HG03460 (cell line): ENCODE measurements at regions not wholly inside any gene's neighbourhood (a gene's known extent, or its start where the extent isn't known, plus 50 kb on each side); places are given as distances from the start of the nearest gene placed in this dataset.

ENCODE experiments used
- ATAC-seq: cut with Tn5 transposase; IDR thresholded peaks from one replicate; pipeline ENCODE4 v1.9.1; 2021; ENCODE audit not compliant: unreplicated experiment

DNA sequence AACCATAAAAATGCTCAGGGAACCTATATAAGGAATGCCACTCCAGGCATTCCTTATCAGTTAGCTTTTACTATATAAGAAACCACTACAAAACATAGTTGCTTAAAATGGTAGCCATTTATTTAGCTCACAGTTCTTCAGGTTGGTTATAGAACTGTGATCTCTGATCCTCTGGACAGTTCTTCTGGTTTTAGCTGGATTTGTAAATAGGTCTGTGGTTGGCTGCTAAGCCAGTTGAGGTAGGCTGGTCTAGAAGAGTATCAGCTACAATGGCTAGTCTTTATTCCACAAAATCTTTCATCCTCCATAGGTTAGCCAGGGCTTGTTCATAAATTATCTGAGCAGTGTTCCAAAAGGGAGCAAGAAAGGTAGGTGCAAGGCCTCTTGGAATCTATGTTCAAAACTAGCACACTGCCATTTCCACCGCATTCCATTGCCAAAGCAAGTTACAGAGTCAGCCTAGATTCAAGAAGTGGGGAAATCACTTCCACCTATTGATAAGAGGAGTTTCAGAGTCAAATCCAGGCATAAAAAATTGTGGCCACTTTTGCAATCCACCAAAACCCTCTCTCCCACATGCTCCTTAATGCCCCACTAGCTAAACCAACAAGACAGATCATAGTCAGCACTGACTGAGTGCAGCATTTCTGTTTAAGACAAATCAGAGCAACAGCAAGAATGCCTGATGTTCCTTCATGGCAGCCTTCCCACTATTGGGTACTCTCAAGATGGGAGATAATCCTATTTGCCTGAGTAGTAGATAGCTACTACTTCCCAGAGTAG lies 146.4 kb downstream of the IRS1 start:
- ATAC-seq, result no peak

DNA sequence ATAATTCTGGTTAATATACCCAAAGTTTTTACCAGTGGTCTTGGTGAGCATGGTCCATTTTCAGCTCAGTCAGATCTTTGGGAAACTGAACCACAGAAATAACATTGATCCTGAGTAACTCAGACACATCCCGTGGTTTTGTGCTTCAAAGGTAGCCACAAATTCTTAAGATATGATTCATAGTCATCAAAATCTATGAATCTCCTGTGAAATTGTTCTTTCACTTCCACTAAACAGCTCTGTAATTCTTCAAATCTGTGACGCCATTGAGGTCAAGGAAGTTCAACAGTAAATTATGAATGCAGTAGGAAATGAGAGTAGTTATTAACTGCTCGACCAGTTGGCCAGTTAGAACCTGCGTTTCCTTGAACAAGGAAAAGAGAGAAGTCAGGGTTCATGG lies 147.3 kb downstream of the IRS1 start:
- peak; percentile 53 for ATAC-seq

DNA sequence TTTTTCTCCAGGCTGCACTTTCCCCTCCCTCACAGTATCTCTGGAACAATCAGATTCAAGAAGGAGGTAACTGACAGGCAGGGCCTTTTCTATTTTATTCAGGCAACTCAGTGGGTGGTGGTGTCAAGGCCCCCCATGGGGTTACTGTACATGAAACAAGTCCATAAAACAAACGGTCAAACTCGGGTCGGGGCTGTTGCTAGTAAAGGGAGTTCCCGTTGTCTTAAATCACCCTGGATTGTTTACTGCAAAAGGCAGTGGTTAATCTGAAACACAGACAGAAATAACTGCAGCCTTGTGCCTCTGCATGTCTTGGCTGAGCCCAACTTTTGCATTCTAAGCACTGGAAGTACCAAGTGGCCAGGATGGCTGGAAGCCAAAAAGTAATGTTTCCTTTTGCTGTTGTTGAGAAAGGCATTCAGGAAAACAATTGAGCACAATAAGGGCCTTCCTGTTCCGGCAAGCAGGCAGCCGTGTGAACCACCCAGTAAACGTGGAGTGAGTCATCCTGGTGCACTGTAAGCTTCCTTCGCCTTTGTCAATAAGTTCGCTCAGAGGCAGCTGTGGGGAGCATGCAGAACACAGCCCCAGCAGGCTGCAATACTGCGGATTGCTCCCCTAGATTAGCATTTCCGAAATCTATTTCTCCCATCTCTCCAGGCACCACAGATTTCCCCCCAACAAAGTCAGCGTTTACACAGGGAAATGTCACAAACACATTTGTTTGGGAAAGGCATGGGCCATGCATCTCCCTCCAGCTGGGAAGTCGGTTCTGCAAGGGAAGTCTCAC lies 149.6 kb downstream of the IRS1 start:
- peak; percentile 83 for ATAC-seq

DNA sequence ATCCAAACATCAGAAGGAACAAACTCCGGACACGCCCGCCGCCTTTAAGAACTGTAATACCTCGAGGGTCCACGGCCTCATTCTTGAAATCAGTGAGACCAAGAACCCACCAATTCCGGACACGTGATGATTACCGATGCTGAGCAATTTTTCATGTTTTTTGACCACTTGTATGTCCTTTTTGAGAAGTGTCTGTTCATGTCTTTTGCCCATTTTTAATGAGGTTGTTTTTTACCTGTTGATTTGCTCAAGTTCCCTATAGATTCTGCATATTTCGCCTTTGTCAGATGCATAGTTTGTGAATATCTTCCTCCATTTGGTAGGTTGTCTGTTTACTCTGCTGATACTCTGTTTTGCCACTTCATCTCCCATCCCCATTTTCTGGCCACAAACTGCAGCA lies 150.4 kb downstream of the IRS1 start:
- ATAC-seq, result no peak

DNA sequence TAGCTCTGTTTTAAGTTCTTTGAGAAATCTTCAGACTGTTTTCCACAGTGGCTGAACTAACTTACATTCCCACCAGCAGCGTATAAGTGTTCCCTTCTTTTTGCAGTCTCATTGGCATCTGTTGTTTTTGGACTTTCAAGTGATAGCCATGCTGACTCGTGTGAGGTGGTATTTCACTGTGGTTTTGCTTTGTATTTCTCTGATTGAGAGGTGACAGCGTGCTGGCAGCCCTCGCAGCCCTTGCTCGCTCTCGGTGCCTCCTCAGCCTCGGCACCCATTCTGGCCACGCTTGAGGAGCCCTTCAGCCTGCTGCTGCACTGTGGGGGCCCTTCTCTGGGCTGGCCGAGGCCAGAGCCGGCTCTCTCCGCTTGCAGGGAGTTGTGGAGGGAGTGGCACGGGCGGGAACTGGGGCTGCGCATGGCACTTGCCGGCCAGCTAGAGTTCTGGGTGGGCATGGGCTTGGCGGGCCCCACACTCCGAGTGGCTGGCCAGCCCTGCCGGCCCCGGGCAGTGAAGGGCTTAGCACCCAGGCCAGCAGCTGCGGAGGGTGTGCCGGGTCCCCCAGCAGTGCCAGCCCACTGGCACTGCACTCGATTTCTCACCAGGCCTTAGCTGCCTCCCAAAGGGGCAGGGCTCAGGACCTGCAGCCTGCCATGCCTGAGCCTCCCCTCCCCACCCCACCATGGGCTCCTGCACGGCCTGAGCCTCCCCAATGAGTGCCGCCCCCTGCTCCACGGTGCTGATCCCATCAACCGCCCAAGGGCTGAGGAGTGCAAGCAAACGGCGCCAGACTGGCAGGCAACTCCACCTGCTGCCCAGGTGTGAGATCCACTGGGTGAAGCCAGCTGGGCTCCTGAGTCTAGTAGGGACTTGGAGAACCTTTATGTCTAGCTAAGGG lies 151.8 kb downstream of the IRS1 start:
- no peak for ATAC-seq

DNA sequence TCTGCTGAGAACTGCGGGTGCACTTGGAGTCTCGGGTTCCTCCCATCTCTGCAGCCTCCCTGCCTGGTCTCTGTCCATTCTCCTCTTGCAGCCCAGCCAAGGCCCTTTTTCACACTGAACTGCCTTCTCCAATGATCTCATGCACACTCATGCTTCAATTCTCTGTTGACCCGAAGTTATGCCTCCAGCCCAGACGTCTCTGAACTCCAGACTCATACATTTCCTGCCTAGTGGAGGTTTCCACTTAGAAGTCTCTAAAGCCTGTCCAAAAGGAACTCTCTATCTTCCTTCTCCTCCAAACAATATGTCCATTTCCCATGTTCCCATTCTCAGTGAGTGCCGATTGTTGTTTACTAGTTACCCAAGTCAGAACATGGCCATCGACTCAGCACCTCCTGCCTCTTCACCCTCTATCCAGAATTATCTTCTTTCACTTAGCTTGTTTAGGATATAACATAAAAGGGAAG lies 155.2 kb downstream of the IRS1 start:
- no peak for ATAC-seq

DNA sequence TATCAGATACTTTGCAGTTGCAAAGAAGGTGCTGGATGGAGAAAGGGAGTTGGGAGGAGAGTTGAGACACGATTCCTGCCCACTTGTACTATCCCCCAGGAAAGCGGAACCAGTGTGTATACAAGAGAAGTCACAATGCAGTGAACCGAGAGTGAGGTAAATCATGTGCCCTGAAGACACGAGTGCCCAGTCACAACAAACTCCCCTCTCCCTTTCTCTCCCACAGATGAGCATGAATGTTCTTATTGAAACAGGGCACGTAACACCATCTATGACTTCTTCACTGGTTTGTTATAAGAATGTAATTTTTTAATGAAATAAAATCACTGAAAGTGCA lies 155.7 kb downstream of the IRS1 start:
- no peak for ATAC-seq

DNA sequence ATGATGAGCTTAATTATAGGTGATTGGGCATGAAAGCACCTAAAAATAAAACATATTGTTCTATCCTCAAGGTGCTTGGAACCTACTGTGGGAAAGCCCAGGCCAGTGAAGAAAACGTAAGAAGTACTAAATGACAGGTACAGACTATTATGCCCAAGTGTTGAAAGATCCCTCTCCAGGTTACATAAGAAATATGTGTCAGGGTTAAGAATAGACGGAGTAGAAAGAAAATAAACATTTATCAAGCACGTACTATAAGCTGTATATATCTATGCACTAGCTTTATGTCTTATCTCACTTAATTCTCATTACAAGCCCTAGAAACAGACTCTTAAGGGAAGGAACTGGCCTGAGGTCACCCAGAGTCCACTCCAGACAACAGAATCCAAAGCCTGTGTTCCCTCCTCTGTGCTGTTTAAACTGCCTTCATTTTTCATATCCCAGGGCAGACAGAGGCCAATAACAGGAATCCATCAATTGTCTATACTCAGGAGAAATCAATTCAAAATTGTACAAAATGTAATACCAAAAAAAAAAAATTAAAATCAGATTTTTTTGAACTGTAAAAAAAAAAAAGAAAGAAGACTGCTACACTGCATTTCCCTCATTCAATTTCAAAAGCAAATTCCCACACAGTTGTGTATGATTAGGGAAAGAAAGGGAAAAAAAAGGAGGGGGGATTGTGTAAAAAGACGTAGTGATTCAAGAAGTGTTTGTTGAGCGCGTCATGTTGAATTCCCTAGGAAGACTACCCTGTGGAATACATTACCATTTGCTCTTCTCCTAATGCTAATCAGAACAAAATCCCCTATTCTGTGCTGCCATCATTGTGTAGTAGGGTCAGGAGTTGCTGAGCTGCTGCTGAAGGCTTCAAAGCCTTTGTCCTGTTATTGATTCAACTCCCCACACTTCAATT lies 156.3 kb downstream of the IRS1 start:
- no peak for ATAC-seq

DNA sequence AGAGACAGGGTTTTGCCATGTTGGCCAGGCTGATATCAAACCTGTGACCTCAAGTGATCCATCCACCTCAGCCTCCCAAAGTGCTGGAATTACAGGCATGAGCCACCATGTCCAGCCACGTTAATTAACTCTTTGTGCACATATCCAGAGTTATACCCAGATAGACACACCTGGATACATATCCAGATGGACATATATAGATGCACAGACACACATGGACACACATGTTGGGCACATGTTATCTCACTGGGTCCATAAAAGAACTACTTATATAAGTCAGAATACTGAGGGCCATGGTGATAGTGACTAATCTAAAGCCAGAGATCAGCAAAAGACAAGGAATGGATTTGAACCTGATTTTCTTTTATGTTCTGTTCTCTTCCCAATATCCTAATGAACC lies 158.6 kb downstream of the IRS1 start:
- ATAC-seq, result no peak

DNA sequence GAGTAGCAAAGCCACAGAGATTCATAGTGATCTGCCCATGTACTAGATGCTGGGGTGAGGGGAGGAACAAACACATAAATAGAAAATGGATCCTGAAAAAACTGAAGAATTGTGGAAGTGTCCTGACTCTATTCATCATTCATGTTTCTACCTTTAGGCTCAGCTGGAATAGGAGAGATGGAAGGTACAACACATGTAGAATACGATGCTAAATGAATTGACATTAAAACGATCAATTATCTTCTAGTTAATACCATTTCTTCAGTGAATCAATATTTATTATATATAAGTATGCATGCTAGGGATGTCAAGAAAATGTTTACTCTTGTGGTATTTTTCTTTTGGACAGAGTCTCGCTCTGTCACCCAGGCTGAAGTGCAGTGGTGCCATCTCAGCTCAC lies 159.1 kb downstream of the IRS1 start:
- ATAC-seq, result no peak

DNA sequence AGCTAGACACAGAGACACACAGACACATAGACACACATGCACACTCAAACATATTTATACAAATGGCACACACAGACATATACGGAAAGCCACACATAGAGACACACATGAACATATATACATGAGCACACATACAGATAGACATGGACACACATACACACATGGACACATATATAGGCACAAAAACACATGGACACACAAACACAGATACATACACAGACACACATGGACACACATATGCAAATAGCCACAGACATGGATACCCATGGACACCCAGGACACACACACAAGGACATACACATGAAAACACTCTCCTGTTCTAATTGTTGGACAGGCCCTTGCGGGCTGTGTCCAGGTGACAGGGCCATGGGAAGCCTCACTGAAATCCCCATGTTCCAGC lies 160.1 kb downstream of the IRS1 start:
- no peak for ATAC-seq

DNA sequence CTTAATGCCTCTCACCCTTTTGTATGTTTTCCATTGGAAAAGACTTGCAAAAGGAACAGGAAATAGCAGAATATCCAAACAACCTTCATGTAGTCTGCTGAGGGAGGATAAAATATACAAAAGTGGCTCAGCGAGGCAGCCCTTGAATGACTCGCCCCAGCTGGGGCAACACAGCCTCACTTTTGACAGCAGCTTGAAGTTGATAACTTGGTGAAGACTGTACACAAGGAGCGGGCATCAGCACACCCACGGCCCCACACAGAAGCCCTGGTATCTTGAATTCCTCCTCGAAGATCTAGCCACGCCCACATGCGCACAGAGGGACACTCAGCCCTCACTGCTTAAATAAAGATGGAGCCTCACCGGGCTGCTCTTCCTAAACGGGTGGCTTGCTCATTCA lies 161.0 kb downstream of the IRS1 start:
- ATAC-seq, result no peak

DNA sequence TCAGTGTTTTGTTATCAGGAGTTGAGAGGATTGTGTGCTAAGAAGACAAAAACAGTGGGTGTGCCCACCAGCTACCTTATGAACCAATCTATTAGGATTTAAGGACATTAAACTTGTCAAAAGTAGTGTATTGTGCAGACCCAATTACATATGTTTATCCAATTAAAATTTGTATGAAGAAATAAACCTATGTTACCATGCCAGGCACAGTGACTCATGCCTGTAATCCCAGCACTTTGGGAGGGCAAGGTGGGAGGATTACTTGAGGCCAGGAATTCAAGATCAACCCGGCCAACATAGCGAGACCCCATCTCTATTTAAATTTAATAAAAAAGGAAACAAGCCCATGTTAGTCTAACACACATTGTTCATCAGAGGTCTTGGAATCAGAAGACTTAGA lies 162.2 kb downstream of the IRS1 start:
- no peak for ATAC-seq

DNA sequence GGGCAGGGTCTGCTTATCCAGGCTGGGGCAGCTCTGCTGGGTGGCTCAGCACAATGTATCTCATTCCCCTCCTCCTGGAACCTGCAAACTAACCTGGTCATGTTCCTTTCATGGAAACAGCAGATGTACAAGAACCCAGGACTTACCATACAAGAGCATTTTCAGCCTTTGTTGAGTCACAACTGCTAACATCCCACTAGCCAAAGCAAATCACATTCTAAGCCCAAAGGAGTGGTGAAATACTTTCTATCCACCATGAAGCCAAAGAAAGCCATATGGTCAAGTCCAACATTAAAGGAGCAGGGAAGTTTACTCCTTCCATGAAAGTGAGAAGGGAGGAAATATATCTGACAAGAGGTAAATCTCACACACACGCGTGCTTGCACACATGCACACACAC lies 163.0 kb downstream of the IRS1 start:
- no peak for ATAC-seq

DNA sequence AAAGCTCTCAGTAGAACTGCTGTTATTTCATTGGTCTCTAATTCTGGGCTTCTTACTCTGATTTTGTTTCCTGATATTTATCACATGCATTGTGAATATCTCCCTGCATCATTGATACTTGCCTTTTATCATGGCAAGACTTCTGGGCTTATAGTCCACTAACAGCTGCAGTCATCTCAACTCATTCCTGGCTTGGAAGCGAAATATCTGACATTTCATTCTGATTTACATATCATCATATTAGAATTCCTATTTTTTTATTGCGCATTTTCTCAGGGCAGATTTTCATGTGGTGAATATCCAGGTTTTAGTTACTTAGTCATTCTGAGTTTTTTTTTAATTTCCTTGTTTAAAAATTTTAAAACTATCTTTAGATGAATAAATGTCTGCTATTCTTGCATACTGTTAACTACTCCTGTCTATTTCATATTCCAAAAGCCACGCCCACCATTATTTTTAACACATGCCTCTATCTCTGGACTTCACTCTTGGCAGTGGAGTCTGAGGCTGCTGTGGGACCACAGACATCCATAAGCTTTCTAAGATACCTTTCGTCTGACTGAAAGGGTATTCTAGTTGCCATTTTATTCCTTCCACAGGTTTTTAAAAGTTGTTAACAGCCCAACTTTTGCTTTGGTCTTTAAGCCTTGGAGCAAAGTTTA lies 164.5 kb downstream of the IRS1 start:
- no peak for ATAC-seq

DNA sequence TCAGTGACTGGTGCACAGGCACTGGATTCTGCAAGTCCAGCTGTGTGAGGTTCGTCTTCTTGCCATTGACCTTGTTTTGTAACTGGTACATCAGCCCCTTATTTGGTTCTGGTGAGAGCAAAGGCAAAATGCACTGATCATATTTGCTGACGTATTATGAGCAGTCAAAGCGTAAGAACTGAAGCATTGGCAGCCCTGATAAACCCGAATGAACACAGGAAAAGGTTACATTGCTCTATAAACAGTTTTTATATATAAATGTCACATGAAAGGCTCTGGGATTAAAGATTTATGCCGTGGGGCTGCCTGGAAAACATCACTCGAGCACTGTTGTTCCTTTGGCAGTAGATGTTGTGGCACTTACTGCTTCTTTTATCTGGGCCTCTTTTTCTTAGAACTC lies 167.9 kb downstream of the IRS1 start:
- no peak for ATAC-seq

DNA sequence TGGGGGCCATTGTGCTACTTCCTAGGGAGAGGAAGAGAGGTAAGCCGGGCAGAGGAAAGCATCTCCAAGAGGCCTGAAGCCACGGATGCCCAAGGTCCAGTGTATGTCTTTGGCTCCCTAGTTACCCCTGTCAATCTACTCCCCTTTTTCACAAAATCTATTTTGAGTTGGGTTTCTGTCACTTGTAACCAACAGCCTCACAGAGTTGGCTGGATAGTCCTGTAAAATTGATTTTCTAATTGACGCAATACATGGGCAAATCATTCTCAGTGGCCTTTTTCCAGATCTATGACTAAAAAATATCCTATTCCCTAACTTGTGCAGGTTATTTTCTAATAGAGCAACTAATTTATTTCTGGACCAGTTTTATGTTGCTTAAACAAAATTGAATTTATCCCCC lies 168.4 kb downstream of the IRS1 start:
- no peak for ATAC-seq

DNA sequence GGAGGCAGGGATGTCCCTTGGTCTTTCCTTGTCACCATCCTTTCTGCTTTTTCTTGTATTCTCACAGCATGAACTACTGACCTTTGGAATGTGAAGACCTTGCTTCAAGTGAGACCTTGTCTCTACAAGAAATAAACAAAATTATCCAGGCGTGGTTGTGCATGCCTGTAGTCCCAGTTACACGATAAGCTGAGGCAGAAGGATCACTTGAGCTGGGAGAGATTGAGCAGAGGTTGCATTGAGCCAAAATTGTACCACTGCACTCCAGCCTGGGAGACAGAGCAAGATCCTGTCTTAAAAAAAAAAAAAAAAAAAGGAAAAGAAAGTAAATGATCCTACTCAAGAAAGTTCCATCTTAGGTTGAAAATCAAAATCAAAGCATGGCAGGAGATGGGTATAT lies 173.7 kb downstream of the IRS1 start:
- no peak for ATAC-seq

DNA sequence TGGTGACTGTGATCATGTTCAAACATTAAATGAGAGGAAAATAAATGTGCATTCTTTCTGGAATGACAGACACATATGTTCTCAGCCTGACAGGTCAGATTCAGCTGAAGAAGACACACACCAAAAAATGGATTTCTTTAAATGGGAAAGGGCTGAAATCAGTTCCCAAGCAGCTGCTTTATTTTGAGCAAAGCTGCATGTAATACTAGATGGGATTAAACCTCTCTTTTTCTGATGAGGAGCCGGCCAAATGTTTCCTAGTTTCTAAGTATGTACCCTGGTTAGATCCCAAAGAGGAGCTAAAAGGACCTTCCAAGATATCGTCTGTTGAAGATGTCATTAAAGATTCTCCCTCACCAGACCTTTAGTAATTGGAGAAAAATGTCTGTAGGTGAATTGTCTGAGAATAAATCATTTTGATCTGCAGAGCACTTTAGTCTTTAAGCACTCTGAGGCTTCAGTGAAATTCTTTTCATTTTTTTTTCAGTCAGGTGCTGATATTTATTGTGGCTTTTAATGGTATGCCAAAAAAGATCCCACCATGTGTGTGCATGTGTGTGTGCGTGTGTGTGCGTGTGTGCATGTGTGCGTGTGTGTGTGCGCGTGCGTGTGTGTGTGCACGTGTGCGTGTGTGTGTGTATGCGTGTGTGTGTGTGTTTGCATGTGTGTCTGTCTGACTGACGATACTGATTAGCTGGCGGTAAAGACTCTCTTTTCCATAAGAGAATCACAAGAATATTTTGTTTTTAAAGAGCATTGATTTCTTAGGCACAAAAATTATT lies 175.8 kb downstream of the IRS1 start:
- no peak for ATAC-seq
